Osteoblast (primary cell): ENCODE measurements at regions not wholly inside any gene's neighbourhood (a gene's known extent, or its start where the extent isn't known, plus 50 kb on each side); places are given as distances from the start of the nearest gene placed in this dataset.

Experiments
- DNase-seq: peaks from one replicate; pipeline ENCODE4 v3.0.0; 2011; ENCODE audit warnings: low spot score, mixed read lengths; ENCODE audit not compliant: insufficient read length; ENCODE audit errors: missing footprints
- H2AFZ ChIP-seq: 2 replicates; pipeline ENCODE4 v1.6.0; 2011; ENCODE audit warnings: mild to moderate bottlenecking, low read length
- H3K27ac ChIP-seq: 2 replicates; pipeline ENCODE4 v1.5.1; 2011; ENCODE audit warnings: mild to moderate bottlenecking, low read depth, low read length, moderate library complexity
- H3K27me3 ChIP-seq: 2 replicates; pipeline ENCODE4 v1.6.0; 2012; ENCODE audit warnings: mild to moderate bottlenecking, control low read depth, inconsistent platforms, low read length, moderate library complexity; ENCODE audit not compliant: insufficient read depth
- H3K36me3 ChIP-seq: 2 replicates; pipeline ENCODE4 v1.5.1; 2011; ENCODE audit warnings: mild to moderate bottlenecking, low read length, control low read depth, moderate library complexity; ENCODE audit not compliant: insufficient read depth
- H3K4me1 ChIP-seq: 2 replicates; pipeline ENCODE4 v1.5.1; 2011; ENCODE audit warnings: mild to moderate bottlenecking, low read length, control low read depth, moderate library complexity; ENCODE audit not compliant: insufficient read depth
- H3K4me2 ChIP-seq: 2 replicates; pipeline ENCODE4 v1.6.0; 2011; ENCODE audit warnings: mild to moderate bottlenecking, low read length; ENCODE audit not compliant: insufficient read depth
- H3K4me3 ChIP-seq: fragments of 200-600 bp; sonication (generic); 3 replicates; pipeline ENCODE4 v1.5.1; 2012; ENCODE audit warnings: mild to moderate bottlenecking, low read length, inconsistent platforms; ENCODE audit not compliant: insufficient read depth
- H3K79me2 ChIP-seq: 2 replicates; pipeline ENCODE4 v1.6.0; 2012; ENCODE audit warnings: mild to moderate bottlenecking, low read length, control low read depth, inconsistent platforms; ENCODE audit not compliant: insufficient read depth
- H3K9me3 ChIP-seq: 2 replicates; pipeline ENCODE4 v1.5.1; 2011; ENCODE audit warnings: low read depth, low read length, control low read depth
- H4K20me1 ChIP-seq: 2 replicates; pipeline ENCODE4 v1.6.0; 2012; ENCODE audit warnings: mild to moderate bottlenecking, low read length, control low read depth; ENCODE audit not compliant: insufficient read depth
- TF ChIP-seq, protein P1 (sequence below): IDR thresholded peaks from 2 replicates; pipeline ENCODE4 v1.5.1; 2011; ENCODE audit warnings: mild to moderate bottlenecking, low read depth, low read length, moderate library complexity; ENCODE audit errors: extremely low read depth

DNA sequence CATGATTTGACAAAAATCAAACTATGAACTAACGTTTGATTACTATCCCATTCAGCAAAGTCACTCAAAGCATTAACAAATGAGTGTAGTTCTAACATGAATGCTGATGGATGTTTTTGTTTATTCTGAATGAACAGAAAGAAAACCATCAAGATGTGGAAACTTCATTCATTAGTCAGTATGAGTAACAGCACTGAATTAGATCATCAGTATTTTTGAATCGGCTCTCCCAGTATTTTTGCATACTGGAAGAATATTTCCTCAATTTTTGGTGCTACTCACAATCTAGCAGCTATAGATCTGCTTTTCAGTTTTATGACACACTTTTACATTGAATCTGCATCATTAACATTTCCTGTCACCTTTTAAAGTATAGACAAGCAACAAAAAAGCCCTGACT, 63.8 kb upstream of the CD83 start:
- no peak overlapping the region for H3K4me3 ChIP-seq
- H3K27me3 ChIP-seq = peaks cover 7% of the 10 kb centered on the region
- TF ChIP-seq, protein P1, sequence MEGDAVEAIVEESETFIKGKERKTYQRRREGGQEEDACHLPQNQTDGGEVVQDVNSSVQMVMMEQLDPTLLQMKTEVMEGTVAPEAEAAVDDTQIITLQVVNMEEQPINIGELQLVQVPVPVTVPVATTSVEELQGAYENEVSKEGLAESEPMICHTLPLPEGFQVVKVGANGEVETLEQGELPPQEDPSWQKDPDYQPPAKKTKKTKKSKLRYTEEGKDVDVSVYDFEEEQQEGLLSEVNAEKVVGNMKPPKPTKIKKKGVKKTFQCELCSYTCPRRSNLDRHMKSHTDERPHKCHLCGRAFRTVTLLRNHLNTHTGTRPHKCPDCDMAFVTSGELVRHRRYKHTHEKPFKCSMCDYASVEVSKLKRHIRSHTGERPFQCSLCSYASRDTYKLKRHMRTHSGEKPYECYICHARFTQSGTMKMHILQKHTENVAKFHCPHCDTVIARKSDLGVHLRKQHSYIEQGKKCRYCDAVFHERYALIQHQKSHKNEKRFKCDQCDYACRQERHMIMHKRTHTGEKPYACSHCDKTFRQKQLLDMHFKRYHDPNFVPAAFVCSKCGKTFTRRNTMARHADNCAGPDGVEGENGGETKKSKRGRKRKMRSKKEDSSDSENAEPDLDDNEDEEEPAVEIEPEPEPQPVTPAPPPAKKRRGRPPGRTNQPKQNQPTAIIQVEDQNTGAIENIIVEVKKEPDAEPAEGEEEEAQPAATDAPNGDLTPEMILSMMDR = no peak
- H3K4me2 ChIP-seq = no peak overlapping the region
- H2AFZ ChIP-seq = no peak overlapping the region
- H3K79me2 ChIP-seq = no peaks in the 10 kb centered on the region
- DNase-seq = no peak
- H3K4me1 ChIP-seq = peaks cover 2% of the 10 kb centered on the region
- H3K9me3 ChIP-seq = no peaks in the 10 kb centered on the region
- no peaks in the 10 kb centered on the region for H3K36me3 ChIP-seq
- no peak overlapping the region for H3K27ac ChIP-seq
- H4K20me1 ChIP-seq = no peaks in the 10 kb centered on the region

- Histone ChIP-seq H3K9me3 (no peaks in the 10 kb centered on the region), H4K20me1 (no peaks in the 10 kb centered on the region), H3K36me3 (no peaks in the 10 kb centered on the region), H3K27me3 (peaks cover 5% of the 10 kb centered on the region), H3K4me3 (no peak overlapping the region), H3K27ac (no peak overlapping the region), H3K79me2 (no peaks in the 10 kb centered on the region), H3K4me1 (peaks cover 2% of the 10 kb centered on the region), H3K4me2 (no peak overlapping the region), H2AFZ (no peak overlapping the region)
- TF ChIP-seq, protein P1 = no peak
- no peak for DNase-seq
These were observed 62.0 kb upstream of the CD83 start for GRCh38 chr6:14055541-14055940.

GRCh38 chr6:14058029-14058695, 59.4 kb upstream of the CD83 start:
- Histone ChIP-seq H3K27me3 (peaks cover 25% of the 10 kb centered on the region), H2AFZ (no peak overlapping the region), H3K4me3 (no peak overlapping the region), H3K27ac (no peak overlapping the region), H3K9me3 (peaks cover 2% of the 10 kb centered on the region), H3K4me2 (no peak overlapping the region), H3K36me3 (no peaks in the 10 kb centered on the region), H3K4me1 (peaks cover 2% of the 10 kb centered on the region), H3K79me2 (no peaks in the 10 kb centered on the region), H4K20me1 (no peaks in the 10 kb centered on the region)
- no peak for DNase-seq
- TF ChIP-seq, protein P1 = no peak

DNA sequence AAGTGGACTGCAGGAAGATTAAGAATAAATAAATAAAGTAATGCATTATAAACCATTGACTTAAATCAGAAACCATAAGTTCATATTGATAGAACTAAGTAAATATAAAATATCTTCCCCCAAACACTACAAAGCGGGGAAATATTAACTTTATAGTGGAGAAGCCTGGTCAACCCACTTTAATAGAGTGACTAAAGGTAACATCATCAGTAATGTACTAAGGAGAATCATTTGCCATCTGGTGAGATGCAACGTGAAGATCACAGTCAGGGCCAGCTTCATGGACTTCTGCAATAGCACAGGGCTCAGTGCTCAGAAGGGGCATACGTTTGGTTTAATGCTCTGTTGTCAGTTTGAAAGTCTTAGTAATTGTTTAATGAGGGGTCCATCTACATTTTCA, 58.8 kb upstream of the CD83 start:
- H3K4me1 ChIP-seq = peaks cover 2% of the 10 kb centered on the region
- no peak overlapping the region for H3K27ac ChIP-seq
- no peak overlapping the region for H3K4me3 ChIP-seq
- H3K9me3 ChIP-seq = peaks cover 2% of the 10 kb centered on the region
- no peaks in the 10 kb centered on the region for H4K20me1 ChIP-seq
- H3K36me3 ChIP-seq = no peaks in the 10 kb centered on the region
- H3K79me2 ChIP-seq = no peaks in the 10 kb centered on the region
- H2AFZ ChIP-seq = no peak overlapping the region
- TF ChIP-seq, protein P1 = no peak
- DNase-seq = no peak
- no peak overlapping the region for H3K4me2 ChIP-seq
- peaks cover 31% of the 10 kb centered on the region for H3K27me3 ChIP-seq
